Kidney (tissue), 13 donors: ENCODE measurements at regions not wholly inside any gene's neighbourhood (a gene's known extent, or its start where the extent isn't known, plus 50 kb on each side); places are given as distances from the start of the nearest gene placed in this dataset.

Source experiments
- DNase-seq, 5 donors: peaks; one replicate each; pipeline ENCODE4 v3.0.0-alpha.2; 2013 to 2020
- FAIRE-seq: peaks from 2 replicates; lab custom pipeline; 2012; peaks lifted over from hg19 to GRCh38; lab: Jason Lieb, UNC
- H3K27ac ChIP-seq, 2 donors: one replicate each; pipeline ENCODE4 v1.7.0; 2013; ENCODE audit warnings: low read depth in 2 of 2, low read length in 2 of 2, inconsistent platforms in 1 of 2
- H3K27me3 ChIP-seq: one replicate; pipeline ENCODE4 v1.7.1; 2013; ENCODE audit warnings: low read length, inconsistent platforms; ENCODE audit not compliant: control insufficient read depth, insufficient read depth
- H3K36me3 ChIP-seq, 3 donors: one replicate each; pipeline versions ENCODE4 v1.7.0 to v1.7.1; 2013; ENCODE audit warnings: low read length in 3 of 3, control low read depth in 1 of 3, inconsistent platforms in 1 of 3; ENCODE audit not compliant: insufficient read depth in 3 of 3, control insufficient read depth in 2 of 3
- H3K4me1 ChIP-seq, 3 donors: one replicate each; pipeline versions ENCODE4 v1.7.0 to v1.7.1; 2013; ENCODE audit warnings: low read length in 3 of 3, inconsistent platforms in 1 of 3, low read depth in 1 of 3; ENCODE audit not compliant: control insufficient read depth in 2 of 3, insufficient read depth in 2 of 3
- H3K4me3 ChIP-seq, 3 donors: one replicate each; pipeline versions ENCODE4 v1.7.0 to v1.8.1; 2013; ENCODE audit warnings: low read length in 3 of 3, control low read depth in 1 of 3, inconsistent platforms in 1 of 3
- H3K9ac ChIP-seq, 3 donors: one replicate each; pipeline versions ENCODE4 v1.7.0 to v1.7.1; 2013; ENCODE audit warnings: low read length in 3 of 3, control low read depth in 1 of 3, inconsistent platforms in 1 of 3
- H3K9me3 ChIP-seq, 3 donors: one replicate each; pipeline versions ENCODE4 v1.7.0 to v1.7.1; 2013; ENCODE audit warnings: low read length in 3 of 3, control low read depth in 1 of 3, inconsistent platforms in 1 of 3; ENCODE audit not compliant: control insufficient read depth in 2 of 3, insufficient read depth in 1 of 3
- CTCF ChIP-seq: IDR thresholded peaks from 3 replicates; pipeline ENCODE4 v1.5.1; 2012; ENCODE audit warnings: mild to moderate bottlenecking, moderate library complexity, borderline replicate concordance; ENCODE audit not compliant: insufficient read depth; ENCODE audit errors: extremely low read depth
- intact Hi-C: fragments of 100-400 bp; cut with DNase I; formaldehyde crosslinking; loops from one replicate; pipeline ENCODE4 v1.11.1; 2022
- donor health status: control.
- donor health status: control.
- donor health status: control.
- donor health status: control.
- donor health status: control.
- donor health status: DM: yes; HTN: yes; CAD: no.
- donor health status: Normal renal cell carcinoma (clear cell type).

- no peak overlapping the region for H3K27ac ChIP-seq
- DNase-seq: no peak
- intact Hi-C loops: no loop called here
- H3K4me3 ChIP-seq: no peak overlapping the region
- H3K36me3 ChIP-seq: no peaks in the 10 kb centered on the region
- H3K4me1 ChIP-seq: no peaks in the 10 kb centered on the region
- TF ChIP-seq CTCF: no peak
- no peak for FAIRE-seq
- H3K9ac ChIP-seq: no peak overlapping the region
- no peaks in the 10 kb centered on the region for H3K27me3 ChIP-seq
- H3K9me3 ChIP-seq: no peaks in the 10 kb centered on the region
These were observed 106.9 kb upstream of the OR4E1 start for GRCh38 chr14:21780429-21781084.

GRCh38 chr14:21771671-21772070, 98.1 kb upstream of the OR4E1 start:
- Histone ChIP-seq H3K4me3 (no peak overlapping the region), H3K9ac (no peak overlapping the region), H3K27me3 (no peaks in the 10 kb centered on the region), H3K9me3 (no peaks in the 10 kb centered on the region), H3K27ac (no peak overlapping the region), H3K4me1 (no peaks in the 10 kb centered on the region), H3K36me3 (no peaks in the 10 kb centered on the region)
- TF ChIP-seq CTCF: no peak
- DNase-seq (no peak), FAIRE-seq (no peak)
- intact Hi-C loops: no loop called here

- Histone ChIP-seq H3K9me3 (no peaks in the 10 kb centered on the region), H3K4me3 (no peak overlapping the region), H3K27me3 (no peaks in the 10 kb centered on the region), H3K9ac (no peak overlapping the region), H3K36me3 (no peaks in the 10 kb centered on the region), H3K4me1 (no peaks in the 10 kb centered on the region), H3K27ac (no peak overlapping the region)
- intact Hi-C loops: no loop called here
- peak in 1 of 5 donors; percentile 24 for DNase-seq
- TF ChIP-seq CTCF: no peak
- no peak for FAIRE-seq
These were observed 95.2 kb upstream of the OR4E1 start for GRCh38 chr14:21768875-21769257.
